ENCODE measurements at regions not wholly inside any gene's neighbourhood (a gene's known extent, or its start where the extent isn't known, plus 50 kb on each side); places are given as distances from the start of the nearest gene placed in this dataset.
A peak's percentile ranks its signal among the peaks of the same experiment; 100 is the strongest.
"Not testable (repeated sequence)": the region's sequence is repeated elsewhere in the genome, so short reads cannot be mapped to it uniquely, and the experiment has no call there.

- DNase-seq = no peak
Measured at GRCh38 chr12:131530041-131530332, 180.9 kb upstream of the SFSWAP start.

- peak; percentile 83 for DNase-seq
Measured at GRCh38 chr12:131530422-131530821, 180.5 kb upstream of the SFSWAP start.

- no peak for DNase-seq
Measured at GRCh38 chr12:131533139-131533538, 177.8 kb upstream of the SFSWAP start.

- DNase-seq = no peak
Measured at GRCh38 chr12:131535779-131536178, 175.1 kb upstream of the SFSWAP start.

GRCh38 chr12:131536337-131536736, 174.6 kb upstream of the SFSWAP start:
- no peak for DNase-seq

- DNase-seq = no peak
Measured at GRCh38 chr12:131536766-131537165, 174.1 kb upstream of the SFSWAP start.

GRCh38 chr12:131537267-131537958, 173.5 kb upstream of the SFSWAP start:
- DNase-seq = no peak

- DNase-seq = no peak
Measured at GRCh38 chr12:131539381-131539780, 171.5 kb upstream of the SFSWAP start.

- no peak for DNase-seq
Measured at GRCh38 chr12:131540138-131540623, 170.7 kb upstream of the SFSWAP start.

GRCh38 chr12:131541512-131541911, 169.4 kb upstream of the SFSWAP start:
- DNase-seq = not testable (repeated sequence)

GRCh38 chr12:131542351-131542750, 168.5 kb upstream of the SFSWAP start:
- DNase-seq = no peak

GRCh38 chr12:131543040-131543439, 167.8 kb upstream of the SFSWAP start:
- DNase-seq = no peak

GRCh38 chr12:131547555-131547954, 163.3 kb upstream of the SFSWAP start:
- no peak for DNase-seq

- DNase-seq = no peak
Measured at GRCh38 chr12:131550121-131550520, 160.8 kb upstream of the SFSWAP start.

- DNase-seq = no peak
Measured at GRCh38 chr12:131551675-131552491, 159.0 kb upstream of the SFSWAP start.

- no peak for DNase-seq
Measured at GRCh38 chr12:131552492-131552863, 158.4 kb upstream of the SFSWAP start.

GRCh38 chr12:131553096-131553777, 157.7 kb upstream of the SFSWAP start:
- no peak for DNase-seq

- no peak for DNase-seq
Measured at GRCh38 chr12:131555197-131555846, 155.6 kb upstream of the SFSWAP start.

GRCh38 chr12:131555866-131556265, 155.0 kb upstream of the SFSWAP start:
- no peak for DNase-seq

- DNase-seq = no peak
Measured at GRCh38 chr12:131557078-131557709, 153.7 kb upstream of the SFSWAP start.

GRCh38 chr12:131559517-131560516, 151.1 kb upstream of the SFSWAP start:
- no peak for DNase-seq

- DNase-seq = no peak
Measured at GRCh38 chr12:131561051-131561450, 149.8 kb upstream of the SFSWAP start.
